Activated T-helper 1 cell treated with anti-CD3 and anti-CD28 coated beads, Interleukin-2, amount 50 U/mL, for 16 hours (primary cell): ENCODE measurements at regions not wholly inside any gene's neighbourhood (a gene's known extent, or its start where the extent isn't known, plus 50 kb on each side); places are given as distances from the start of the nearest gene placed in this dataset.

Source experiments
- DNase-seq, 2 donors: peaks; one replicate each; pipeline ENCODE4 v3.0.0-alpha.2; 2020; ENCODE audit warnings: low read depth in 1 of 2, low spot score in 1 of 2

GRCh38 chr3:194079702-194080172 lies 56.2 kb upstream of the HES1 start:
- DNase-seq = no peak

- no peak for DNase-seq
Observed at GRCh38 chr3:194080436-194080835, 55.5 kb upstream of the HES1 start.

- DNase-seq = no peak
Observed at GRCh38 chr3:194080913-194081800, 54.8 kb upstream of the HES1 start.

- DNase-seq = no peak
Observed at GRCh38 chr3:194081826-194082225, 54.1 kb upstream of the HES1 start.

- DNase-seq = no peak
Observed at GRCh38 chr3:194082743-194083636, 53.0 kb upstream of the HES1 start.

GRCh38 chr3:194083637-194084224 lies 52.2 kb upstream of the HES1 start:
- no peak for DNase-seq

GRCh38 chr3:194084284-194084683 lies 51.7 kb upstream of the HES1 start:
- DNase-seq = no peak
